ENCODE measurements at regions not wholly inside any gene's neighbourhood (a gene's known extent, or its start where the extent isn't known, plus 50 kb on each side); places are given as distances from the start of the nearest gene placed in this dataset.
"Not testable (repeated sequence)": the region's sequence is repeated elsewhere in the genome, so short reads cannot be mapped to it uniquely, and the experiment has no call there.

DNA sequence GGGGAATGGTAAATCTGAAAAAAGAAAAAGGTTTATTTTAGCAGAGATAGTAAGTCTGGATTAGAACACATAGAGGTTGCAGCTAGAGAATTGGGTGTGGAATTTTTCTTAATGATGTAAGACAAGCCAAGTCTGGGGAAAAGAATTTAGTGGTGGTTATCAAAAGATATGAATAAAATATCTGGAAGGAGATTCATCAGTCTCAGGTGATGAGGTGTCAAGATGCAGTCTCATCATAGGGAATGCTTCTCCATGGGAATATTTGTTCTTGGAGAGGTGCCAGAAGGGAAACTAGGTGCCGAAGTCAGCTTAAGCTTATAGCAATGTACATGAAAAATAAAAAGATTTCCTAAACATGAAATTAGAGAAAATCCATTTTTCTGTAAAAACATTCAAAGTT is 504.1 kb upstream of the NR3C2 start:
- DNase-seq = no peak

DNA sequence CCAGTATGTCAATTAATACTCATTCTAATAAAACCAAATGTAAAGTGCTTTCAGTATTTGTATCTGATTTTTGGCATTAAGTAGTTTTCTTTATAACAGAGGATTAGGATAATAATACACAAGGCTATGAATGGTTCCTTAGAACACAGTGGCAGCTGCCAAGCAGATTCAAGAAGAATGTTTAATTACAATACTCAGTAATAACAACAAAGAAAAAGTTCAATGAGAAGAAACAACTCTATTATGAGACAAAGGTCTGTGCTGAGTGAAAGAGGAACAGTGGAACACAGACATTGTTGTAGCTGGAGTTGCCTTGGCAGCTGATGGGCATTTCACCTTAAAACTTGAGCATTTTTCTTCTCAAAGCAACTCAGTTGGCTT is 502.6 kb upstream of the NR3C2 start:
- DNase-seq = no peak

- no peak for DNase-seq
These were observed 502.1 kb upstream of the NR3C2 start for GRCh38 chr4:148944136-148944838.

DNA sequence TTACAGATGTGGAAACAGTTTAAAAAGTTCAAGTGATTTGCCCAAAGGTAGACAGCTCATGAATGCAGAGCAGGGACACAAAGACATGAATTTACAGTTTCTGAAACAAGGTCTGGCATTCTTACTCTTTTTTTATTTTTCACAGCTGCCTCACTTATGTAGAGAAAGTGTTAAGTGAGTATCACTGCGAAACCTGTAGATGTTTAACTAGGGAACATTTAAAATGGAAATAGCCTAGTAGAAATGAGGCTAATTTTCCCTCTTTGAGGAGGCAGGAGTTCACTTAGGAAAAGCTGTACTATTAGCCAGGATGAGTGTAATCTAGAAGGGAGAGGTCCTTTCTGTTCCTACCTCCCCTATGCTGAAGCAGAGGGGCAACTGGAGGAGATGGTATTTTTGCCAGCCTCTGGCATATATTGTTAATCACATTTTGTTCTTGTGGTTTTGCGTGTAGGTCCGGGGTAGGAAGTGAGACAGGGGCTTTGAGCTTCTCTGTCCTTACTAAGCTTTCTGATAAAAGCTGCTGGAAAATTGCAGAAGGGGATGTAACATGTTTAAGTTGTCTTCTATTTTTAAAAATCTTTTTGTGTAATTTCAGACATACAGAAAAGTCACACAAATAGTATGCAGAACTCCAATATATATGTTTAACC is 492.8 kb upstream of the NR3C2 start:
- no peak for DNase-seq

GRCh38 chr4:148926276-148927260 is 484.4 kb upstream of the NR3C2 start:
- DNase-seq = no peak

DNA sequence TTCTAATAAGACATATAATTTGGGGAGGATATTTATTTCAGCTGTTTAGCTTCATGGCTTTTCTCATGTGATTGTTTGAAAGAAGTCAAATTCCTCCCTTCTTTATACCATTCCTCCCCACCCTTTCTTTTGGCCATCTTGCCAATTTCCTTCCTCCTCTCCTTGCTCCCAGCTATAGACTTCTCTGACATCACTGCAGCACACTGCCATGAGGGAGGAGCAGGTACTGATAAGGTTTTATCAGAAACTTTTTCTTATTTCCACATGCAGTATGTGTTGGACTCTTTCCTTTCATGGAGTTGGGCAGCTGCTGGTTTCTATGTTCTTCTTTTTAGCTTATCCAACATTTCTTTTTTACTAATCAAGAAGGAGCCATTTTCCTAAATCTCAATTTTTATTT is 481.7 kb upstream of the NR3C2 start:
- no peak for DNase-seq

GRCh38 chr4:148922497-148922896 is 480.3 kb upstream of the NR3C2 start:
- no peak for DNase-seq

DNA sequence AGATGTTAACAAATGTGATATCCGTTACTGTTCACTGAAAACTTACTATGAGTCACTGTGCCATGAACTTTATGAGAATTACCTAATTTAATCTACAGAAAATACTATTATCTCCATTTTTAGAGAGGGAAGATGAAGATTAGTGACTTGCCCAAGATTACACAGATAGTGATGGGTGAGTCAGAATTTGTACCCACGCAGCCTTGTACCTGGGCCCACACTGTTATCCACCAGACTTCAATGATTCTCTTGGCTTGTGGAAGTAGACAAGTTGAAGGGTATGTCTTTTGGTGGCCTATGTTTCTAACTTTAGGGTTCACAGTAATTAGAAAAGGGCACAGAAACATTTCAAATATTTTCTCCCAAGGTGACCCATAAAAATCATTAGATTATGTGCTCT is 472.5 kb upstream of the NR3C2 start:
- no peak for DNase-seq

GRCh38 chr4:148914301-148914700 is 472.1 kb upstream of the NR3C2 start:
- no peak for DNase-seq

DNA sequence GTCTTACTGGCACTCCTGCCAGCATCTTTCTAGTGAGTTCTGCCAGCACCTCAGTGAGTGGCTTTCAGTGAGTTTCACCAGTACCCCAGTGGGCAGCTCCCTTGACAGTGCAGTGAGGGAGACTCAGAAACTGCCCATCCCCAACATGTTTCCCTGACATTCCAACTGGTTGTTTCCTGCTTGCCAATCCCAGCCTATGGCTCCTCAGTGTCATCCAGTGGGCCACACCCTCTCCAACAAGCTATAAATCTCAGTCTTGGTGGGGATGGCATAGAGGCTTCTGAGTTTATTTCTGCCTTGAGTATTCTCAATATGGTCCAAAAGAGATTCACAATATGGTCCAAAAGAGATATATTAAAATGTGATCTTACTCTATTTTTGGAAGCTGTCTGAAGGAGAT is 461.2 kb upstream of the NR3C2 start:
- no peak for DNase-seq

DNA sequence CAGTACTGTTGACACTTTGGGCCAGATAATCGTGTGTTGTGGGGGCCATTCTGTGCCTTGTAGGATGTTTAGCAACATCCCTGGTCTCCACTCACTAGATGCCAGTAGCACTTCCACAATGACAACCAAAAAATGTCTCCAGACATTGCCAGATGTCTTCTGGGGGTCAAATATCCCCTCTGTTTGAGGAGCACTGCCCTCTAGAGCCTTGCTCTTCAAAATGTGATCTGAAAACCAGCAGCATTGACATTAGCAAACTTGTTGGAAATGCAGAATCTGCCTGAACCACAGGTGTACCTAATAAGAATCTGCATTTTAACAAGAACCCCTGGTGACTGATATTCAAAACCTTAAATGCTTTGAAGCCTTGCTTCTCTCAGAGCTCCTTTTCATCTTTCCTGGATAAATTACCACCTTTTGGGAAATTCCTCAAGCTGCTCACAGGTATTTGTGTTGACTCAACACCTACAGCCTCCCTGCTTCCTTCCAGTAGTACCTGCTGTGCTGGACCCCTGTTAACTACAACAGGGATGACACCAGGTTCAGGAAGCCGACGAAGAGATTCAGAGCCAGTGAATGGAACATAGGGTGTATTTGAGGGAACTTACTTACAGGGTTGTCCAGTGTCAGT is 459.0 kb upstream of the NR3C2 start:
- DNase-seq = no peak

DNA sequence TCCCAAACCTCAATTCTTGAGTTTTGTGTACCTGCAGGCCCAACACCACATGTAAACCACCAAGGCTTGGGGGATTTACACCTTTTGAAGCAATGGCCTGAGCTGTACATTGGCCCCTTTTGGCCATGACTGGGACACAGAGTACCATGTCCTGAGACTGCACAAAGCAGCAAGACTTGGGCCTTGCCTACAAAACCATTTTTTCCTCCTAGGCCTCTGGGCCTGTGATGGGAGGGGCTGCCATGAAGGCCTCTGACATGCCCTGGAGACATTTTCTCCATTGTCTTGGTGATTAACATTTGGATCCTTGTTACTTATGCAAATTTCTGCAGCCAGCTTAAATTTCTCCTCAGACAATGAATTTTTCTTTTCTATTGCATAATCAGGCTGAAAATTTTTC is 455.9 kb upstream of the NR3C2 start:
- not testable (repeated sequence) for DNase-seq

DNA sequence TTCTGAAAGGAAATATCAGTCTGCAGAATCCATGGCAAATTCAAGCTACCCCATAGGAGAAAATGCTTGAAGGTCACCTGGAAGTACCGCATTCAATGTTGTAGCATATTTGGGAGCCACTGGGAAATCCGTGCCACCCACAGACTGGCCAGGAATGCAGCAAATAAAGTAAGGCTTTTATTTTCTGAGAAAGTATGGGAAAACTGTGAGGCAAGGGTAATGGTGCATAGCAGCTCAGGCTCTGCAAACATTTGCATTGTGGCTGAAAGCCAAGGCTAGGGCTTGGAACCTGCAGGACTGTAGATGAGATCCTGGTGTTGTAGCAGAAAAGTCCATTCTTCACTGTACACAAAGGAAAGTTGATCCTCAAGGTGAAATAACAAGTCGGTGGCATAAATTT is 450.9 kb upstream of the NR3C2 start:
- no peak for DNase-seq

DNA sequence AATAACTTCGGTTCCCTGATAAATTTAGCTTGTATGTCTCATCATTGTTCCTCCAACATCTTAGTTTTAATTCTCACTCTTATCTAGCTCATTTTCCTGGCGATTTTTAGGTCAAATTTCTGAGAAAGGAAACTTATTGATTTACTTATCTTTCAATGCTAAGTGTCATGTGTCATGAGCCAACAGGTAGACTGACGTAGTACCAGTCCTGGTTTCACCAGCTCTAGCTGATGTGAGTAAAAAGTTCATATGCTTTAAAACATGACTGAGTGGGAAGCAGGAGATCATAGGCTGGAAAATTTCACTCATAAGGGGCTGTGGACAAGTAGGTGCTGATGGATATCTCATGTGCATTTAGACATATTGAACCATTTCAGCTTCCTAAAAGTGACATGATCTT is 441.7 kb upstream of the NR3C2 start:
- no peak for DNase-seq

GRCh38 chr4:148883435-148883834 is 441.2 kb upstream of the NR3C2 start:
- DNase-seq = no peak

DNA sequence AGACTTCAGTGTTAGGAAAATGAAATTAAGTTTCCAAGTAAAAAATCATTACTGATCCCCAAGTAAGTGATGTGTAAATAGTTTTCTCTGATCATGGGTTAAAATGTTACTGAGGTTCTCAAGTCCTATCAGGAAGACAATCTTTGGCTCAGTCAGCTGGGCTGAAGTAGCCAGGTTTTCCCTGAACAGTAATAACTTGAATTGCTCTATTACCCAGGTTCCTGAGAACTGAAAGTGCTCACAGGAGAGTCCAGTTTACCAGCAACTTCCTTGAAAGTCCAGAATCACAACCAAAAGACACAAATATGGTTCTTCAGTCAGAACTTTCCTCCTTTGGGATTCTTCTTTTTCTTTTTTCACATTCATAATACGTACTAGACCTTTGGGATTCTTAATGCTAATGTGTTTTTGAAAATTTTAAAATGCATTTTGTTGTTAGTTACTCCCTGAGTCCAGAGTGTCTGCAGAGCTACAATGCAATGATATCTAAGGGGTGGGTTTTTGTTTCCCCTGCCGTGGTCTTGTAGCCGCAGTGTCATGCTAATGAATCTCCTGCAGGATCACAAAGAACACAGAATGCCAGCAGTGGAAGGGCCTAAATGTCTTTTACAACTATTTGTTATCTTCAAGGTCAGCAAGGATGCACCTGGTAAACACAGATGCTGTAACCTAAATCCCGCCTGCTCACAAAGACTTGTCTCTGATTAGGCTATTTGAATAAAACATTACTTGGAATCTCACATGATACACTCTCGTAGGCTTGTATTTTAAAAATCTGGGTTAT is 439.8 kb upstream of the NR3C2 start:
- DNase-seq = no peak

GRCh38 chr4:148874331-148874730 is 432.1 kb upstream of the NR3C2 start:
- DNase-seq = no peak

DNA sequence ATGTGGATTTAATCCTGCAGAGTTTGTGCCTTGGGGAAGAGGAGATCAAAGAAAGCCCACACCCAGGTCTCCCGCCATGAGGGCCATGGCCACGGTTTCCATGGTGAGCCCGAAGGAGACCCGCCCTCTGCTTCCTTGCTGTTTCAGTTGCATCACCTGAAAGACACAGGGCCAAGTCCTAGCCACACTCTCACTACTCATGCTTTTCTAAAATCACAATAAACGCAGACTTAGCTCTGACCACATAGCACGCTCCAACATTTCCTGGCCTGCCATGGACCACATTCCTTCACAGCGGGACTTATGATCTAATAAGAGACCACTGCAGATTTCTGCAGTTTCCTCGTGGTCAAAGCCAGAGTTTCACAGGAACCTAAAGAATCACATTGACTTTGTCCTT is 426.0 kb upstream of the NR3C2 start:
- no peak for DNase-seq

DNA sequence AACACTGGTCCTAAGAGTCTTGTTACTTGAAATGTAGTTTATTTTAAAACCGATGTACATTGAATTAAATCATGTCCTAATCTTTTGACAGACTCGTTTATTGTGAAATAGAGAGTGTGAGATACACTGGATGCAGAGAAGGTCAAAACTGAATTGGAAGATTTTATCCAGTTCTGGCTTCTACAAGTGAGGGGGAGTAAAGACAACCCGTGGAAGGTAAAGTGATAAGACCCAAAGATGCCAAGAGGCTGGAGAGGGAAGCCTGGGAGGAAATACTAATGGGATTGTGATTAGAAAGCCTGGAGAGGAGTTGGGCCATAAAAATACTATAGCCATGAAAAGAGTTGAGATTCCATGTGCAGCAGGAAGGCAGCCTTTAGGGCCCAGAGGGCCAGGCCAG is 424.5 kb upstream of the NR3C2 start:
- DNase-seq = no peak

GRCh38 chr4:148857973-148858534 is 415.8 kb upstream of the NR3C2 start:
- DNase-seq = no peak

GRCh38 chr4:148857239-148857972 is 415.2 kb upstream of the NR3C2 start:
- no peak for DNase-seq
